ENCODE measurements at regions not wholly inside any gene's neighbourhood (a gene's known extent, or its start where the extent isn't known, plus 50 kb on each side); places are given as distances from the start of the nearest gene placed in this dataset.

DNA sequence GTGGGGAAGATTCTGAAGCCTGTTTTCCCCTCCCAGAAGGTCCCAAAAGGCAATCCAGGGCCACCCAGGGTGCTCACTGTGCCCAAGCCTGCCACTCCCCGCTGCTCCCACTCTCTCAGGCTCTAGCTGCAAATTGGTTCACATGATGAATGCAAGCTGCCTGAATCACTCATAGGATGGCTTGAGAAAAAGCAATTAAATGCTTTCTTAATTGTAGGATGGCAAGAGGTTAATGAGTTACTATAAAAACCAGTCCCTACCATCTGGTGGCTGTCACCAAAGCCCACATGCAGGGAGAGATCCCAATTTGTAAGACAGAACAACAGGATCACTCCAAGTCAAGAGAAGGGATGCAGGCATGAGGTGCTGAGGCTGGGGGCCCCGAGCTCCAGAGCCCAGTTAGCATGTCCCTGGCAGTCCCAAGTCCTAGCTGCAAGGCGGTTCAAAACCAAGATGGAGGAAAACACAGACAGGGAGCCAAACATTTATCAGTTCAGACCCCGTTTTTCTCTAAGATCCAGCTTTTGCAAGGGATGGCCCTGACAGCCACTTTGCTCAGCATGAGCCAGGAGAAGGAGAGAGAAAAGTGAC, 207.1 kb downstream of the UACA start:
- no peak for DNase-seq (ENCODE audit: low spot score)

DNA sequence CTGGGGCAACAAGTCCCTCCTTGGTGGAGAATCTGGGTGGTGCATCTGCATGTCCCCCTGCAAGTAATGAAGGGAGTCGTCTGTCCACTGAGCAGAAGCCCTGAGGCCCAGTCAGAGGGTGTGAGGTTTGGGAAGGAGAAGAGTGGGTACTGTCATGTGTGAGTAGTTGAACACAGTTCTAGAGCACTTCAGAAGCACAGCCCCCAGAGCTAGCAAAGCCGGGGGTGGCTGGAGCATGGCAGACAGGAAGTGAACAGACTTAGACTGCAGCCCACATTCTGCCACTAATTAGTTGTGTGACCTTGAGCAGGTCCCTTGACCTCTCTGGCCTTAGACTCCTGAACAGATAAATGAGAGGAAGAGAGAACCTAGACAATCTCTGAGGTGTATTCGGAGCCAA, 207.6 kb downstream of the UACA start:
- DNase-seq (ENCODE audit: low spot score) = no peak

DNA sequence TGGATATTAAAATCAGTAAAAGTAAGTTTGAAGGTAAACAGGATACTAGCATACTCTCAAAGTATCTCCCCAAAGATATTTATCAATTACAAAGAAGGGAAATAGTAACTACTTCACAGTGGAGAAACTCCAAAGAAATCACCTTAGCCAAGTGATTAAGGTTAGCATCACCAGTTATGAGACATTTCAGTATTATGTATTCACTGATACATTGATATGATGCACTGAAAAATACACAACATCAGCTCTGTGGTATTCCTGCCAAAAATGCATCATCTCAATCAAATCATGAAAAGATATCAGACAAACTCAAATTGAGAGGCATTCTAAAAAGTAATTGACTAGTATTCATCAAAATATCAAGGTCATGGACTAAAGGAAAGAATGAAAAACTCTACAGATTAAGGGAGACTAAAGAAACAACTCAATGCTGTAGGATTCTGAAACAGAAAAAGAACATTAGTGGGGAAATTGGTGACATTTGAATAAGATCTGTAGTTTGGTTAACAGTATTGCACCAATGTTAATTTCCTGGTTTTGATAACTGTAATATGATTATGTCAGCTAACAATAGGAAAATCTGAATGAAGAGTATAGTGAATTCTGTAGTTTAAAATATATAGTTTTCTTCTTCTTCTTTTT, 215.4 kb downstream of the UACA start:
- DNase-seq (ENCODE audit: low spot score) = no peak

DNA sequence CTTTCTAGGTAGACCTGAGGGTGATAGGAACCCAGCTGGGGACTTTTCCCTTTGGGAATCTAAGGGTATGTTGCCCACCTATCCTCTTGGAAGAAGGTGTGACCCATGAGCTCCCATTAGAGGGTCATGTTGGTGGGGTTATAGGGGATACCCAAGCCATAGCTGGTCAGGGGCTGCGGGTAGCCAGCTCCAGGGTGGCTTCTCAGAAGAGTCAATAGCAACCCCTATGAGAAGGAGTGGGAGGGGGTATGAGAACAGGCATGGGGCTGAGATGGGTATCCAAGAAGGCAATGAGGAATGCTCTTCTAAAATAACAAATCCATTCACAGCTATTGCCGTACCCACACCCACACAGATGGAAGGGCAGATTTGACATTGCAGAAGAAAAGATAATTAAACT, 217.8 kb downstream of the UACA start:
- DNase-seq (ENCODE audit: low spot score) = no peak

DNA sequence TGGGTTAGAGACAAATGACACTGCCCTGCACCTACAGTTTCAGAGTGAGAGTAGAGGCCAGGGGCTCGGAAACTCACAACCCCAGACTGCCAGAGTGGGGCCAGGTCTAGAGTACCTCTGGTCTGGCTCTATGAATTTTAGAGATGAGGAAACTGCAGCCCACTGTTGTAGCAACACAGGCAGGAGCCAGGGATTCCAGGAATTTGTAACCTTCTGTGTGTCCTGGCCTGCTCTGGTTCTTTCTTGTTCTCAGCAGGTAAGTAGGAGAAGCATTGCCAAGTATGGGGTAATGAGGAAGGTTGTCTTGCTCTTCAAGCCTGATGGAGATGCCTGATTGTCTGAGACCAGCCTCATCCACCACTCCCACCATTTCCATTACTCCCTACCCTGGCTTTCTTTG, 221.8 kb downstream of the UACA start:
- DNase-seq (ENCODE audit: low spot score) = no peak

DNA sequence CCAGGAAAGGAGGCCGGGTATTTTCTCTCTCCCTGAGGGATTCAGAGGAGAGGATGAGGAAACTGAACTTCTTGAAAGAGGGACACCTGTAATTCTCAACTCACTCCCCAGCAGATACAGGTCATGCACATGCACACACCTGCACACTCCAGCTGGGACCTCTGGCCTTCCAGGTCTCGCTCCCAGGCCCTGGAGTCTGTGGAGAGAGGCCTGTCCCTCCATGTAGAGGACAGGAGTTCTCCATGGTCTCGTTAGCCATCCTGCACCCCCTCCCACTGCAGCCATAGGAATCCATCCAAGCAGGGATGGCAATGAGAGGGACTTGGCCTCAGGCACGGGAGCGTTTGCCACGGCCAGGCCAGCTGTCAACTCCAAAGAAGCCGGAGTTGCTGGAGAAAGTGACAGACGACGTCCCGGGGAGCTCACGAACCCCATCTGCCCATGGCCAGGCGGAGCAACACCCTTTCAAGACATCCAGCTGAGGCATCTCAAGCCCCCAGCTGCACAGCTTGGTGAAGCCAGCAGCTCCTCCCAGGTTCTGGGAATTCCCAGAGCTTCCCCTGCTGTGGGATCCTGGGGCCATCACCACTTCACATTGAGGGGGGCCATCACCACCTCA, 223.3 kb downstream of the UACA start:
- no peak for DNase-seq (ENCODE audit: low spot score)

DNA sequence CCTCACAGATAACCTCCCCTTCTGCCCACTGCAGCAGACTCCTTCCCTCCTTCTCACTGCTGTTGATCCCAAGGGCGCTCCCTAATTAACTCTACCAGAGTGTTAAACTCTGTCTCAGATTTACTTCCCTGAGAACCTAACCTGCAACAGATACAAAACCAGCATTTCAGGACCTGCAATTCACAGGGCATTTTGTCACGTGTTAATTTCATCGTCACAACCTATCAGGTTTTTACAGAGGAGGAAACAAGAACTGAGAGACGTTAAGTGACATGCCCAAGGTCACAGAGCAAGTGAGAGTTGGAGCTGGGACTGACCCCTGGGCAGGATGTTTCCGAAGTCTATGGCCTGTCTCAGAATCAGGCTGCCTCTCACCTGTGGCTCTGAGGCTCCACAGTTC, 223.9 kb downstream of the UACA start:
- no peak for DNase-seq (ENCODE audit: low spot score)

DNA sequence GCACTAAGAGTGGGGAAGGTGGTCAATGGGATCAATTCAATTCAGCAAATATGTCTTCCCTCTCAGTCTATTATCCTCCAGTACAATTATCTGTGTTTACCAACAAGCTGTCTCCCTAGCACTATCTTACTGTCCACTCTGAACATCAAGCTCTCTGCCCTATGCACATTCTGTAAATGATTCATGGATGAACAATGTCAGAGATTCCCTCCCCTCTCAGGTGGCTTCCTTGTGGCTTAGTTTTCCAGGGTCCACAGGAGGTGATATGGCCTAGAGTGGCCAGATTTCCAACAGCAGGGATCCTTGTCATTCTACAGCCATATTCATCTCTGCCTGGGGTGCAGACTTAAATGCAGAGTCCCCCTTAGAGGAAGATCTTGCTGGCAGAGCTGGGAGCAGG, 225.1 kb downstream of the UACA start:
- DNase-seq (ENCODE audit: low spot score) = peak; percentile 75

DNA sequence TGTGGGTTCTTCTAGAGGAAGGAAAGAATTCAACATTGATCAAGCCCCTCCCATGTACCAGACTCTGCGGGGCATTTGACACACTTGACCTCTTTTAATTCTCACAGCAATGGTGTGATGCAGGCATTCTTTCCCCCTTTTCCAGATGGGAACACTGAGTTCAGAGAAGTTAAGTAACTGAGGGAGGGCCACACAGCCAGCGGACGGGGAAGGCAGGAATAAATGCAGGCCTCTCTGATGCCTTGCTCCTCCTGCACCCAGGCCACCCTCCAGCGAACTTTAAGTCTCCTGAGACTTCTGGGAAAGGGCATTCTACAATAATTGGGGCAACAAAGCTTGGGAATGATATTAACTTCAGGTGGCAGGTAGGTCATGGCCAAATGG, 227.4 kb downstream of the UACA start:
- no peak for DNase-seq (ENCODE audit: low spot score)

DNA sequence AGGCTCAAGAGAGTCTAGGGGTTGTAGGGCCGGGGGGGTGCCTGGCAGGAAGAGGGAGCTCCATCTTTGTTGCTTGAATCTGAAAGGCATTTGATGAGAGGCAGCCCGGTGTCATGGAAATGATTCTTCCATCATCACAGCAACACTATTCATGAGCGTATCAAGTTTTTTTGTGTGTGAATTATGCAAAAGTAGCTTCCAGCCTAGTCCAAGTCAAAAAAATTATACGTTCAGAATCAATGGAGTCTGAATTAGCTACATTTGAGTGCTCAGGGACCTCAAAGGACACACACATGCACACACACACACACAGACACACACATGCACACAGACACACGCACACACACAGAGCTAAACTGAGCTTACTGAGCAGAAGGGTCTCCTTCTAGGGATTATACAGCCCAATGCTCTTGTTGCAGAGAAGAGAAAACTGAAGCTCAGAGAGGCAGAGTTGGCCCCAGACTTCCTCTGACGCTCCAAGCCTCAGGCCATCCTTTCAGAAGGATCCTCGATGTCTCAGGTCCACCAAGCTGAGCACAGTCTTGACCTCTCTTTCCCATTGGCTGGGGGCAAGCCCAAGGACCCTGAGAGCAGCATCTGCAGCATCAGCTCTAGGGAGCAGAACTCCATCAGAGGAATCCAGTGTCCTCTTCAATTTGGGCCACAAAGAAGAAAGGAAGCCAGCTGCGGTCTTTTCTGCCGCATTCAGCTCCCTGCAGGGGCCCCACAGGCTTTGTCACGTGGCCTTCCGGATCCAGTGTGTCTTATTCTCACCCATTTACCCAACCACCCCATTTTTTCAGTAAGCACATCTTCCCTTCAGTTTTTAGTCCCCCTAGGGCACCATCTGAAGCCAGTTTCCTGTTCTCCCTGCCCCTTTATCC, 228.0 kb downstream of the UACA start:
- DNase-seq (ENCODE audit: low spot score) = no peak

DNA sequence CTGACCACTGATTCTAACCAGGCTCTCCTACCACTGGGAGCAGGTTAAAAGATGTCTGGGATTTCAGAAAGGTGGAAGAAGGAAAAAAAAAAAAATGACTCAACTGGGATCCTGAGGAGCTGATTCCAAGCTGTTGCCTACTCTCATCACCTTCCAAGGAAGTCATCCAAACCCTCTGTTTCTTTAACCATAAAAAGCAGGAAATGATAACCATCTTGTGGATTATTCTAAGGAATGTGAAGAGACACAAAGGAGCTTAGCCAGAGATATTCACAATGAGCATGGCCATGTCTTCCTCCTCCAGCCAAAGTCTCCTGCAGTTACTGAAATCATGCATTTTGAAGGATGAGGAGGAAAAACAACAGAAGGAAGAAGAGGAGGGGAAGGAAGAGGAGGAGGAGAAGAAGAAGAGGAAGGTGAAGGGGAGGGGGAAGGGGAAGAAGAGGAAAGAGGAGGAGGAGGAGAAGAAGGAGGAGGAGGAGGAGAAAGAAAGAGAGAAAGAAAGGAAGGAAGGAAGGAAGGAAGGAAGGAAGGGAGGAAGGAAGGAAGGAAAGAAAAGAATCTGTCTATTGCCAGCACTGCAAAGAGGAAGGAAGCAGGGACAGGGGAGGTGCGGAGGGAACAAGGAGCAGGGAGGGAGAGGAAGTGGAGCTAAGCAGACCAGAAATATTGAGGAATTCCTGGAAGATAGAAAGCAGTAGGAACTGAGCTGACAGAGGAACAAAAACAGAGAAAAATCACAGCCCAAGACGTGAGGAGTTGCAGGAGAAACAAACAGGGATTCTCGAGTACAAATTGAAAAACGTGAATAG, 229.2 kb downstream of the UACA start:
- DNase-seq (ENCODE audit: low spot score) = peak; percentile 4

DNA sequence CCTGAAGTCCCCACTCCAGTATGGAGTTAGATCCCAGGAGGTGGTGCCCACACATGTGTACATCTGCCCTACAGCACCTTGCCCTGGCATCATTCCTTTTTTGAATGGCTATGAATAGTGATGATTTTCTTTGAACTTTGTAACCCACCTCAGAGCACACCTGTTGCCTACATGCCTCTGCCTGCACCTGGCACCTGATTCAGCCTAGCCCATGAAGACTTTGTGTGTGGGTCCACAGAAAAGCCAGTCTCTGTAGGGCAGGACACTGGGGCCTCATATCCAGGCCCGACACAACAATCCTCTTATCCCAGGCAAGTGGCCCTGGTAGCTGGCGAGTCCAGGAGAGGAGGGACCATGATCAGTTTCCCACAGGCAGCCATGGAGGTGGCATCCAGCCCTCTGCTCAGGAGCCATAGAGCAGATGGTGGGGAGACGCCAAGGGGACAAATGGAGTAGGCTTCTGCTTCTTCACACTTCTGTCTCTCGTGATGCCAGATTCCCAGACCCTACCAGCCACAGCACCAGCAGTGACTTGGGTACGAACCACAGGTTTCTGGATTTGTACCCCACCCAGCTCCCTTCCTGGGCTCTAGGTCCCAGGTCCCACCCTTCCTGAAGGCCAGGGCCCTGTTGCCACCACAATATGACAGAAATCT, 230.7 kb downstream of the UACA start:
- no peak for DNase-seq (ENCODE audit: low spot score)

DNA sequence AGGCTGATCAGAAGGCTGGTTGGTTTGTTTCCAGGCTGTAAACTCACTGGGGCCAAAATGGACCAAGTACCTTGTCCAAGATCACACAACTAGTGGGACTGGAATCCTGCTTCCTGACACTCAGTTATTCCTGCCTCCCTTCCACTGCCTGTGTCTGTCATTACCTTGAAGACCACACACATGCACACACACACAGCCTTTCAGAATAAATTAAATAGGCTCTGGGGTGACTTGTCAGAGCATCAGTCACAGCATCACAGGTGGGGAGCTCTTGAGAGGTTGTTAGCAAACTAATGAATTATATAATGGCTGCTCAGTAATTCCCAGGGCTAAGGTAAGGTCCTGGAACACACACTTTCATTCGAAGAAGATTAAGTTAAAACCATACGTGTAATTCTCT, 231.8 kb downstream of the UACA start:
- DNase-seq (ENCODE audit: low spot score) = no peak

DNA sequence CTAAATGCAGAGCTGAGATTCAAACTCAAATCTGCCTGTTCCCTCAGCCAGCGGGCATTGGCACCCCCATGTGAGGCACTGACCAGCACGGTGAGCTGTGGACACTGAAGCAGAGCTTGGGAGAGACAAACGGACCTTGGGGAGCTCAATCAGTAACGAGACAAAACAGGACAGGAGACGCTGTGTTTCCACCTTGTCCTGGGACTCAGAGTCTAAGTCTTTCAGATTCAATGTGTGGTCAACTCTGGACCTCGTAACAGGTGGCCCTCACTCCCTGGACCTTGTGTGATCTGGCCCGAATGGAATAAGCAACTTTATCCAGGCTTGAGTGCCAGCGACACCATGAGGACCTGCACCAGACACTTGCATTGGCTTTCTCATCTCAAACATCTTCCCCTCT, 232.5 kb downstream of the UACA start:
- DNase-seq (ENCODE audit: low spot score) = no peak

DNA sequence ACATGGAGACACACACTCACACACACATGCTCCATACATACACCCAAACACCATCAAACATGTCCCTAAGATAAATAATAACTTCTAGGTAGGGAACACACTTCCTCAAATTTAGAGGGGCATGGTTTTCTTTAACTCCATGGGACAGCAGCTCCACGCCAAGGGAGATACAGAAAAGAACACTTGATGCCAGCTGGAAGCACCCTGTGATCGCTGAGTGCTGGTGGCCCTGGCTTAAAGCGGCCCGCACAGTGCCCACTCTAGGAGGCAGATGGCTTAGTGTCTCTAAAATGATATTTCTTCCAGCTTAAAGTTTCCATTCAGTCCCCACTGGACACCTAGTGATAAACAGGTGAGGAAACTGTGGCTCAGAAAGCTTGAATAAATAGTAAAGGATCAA, 232.9 kb downstream of the UACA start:
- DNase-seq (ENCODE audit: low spot score) = no peak

DNA sequence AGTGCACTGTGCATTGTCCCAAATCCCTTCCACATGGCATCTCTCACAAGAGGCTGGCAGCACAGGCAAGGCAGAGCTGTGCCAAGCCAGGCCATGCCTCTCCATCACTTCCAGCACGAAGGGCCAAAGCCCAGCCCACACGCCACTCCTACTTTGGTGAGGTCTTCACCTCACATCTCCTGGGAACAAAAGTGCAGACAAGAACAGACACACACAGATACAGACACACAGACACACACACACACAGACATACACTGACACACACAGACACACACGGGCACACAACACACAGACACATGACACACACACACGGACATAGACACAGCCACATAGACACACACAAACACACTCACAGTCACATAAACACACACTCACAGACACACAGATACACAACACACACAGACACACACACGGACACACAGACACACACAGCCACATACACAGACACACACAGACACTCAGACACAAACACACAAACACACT, 233.3 kb downstream of the UACA start:
- DNase-seq (ENCODE audit: low spot score) = no peak

DNA sequence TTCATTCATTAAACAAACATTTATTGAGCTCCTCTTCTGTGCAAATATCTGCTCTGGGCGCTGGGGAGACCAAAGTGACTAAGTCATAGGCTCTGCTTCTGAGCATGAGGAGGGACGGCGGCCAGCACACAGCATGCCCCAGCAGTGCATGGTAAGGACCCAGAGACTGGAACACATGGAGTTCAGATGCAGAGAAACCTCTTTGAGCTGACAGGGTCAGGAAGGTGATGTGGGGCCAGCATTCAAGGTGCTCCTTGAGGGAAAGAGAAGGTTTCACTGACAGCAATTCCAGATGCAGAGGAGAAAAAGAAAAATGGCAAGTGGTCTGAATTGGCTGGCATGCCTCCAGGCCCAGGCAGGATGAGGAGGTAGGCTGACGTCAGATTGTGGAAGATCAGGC, 234.5 kb downstream of the UACA start:
- DNase-seq (ENCODE audit: low spot score) = no peak

DNA sequence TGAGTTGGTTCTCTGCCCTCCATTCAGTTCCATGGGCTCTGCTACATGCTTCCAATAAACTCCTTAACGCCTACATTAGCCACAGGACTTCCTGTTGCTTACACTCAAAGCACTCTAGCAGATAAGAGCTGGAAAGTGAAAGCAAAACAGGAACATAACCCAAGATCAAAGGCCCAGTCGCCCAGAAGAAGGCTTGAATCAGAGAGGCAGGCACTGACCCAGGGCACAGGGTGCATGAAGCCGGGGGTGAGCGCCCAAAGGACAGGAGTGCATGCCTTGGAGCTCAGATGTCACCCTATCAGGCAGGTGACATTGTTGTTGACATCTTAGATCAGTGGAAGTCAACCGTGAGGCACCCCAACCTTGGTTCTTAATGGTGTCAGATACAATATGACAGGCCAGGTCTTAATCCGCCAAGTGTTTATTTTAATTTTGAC, 235.1 kb downstream of the UACA start:
- DNase-seq (ENCODE audit: low spot score) = peak; percentile 54

DNA sequence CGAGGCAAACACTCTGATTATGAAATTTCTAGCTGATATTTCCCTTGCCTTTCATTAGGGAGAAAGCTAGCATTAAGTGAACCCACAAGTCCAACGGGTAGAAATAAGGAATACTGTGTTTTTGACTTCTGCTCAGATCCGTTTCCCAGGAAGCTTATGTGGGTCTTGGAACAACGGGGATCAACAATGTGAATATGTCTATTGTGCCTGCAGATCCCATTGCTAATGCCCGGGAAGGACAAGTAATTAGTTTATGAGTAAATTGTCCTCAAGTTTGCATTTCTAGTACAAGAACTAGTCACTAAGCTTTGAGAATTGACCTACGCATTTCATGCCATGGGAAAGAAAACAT, 236.4 kb downstream of the UACA start:
- no peak for DNase-seq (ENCODE audit: low spot score)

DNA sequence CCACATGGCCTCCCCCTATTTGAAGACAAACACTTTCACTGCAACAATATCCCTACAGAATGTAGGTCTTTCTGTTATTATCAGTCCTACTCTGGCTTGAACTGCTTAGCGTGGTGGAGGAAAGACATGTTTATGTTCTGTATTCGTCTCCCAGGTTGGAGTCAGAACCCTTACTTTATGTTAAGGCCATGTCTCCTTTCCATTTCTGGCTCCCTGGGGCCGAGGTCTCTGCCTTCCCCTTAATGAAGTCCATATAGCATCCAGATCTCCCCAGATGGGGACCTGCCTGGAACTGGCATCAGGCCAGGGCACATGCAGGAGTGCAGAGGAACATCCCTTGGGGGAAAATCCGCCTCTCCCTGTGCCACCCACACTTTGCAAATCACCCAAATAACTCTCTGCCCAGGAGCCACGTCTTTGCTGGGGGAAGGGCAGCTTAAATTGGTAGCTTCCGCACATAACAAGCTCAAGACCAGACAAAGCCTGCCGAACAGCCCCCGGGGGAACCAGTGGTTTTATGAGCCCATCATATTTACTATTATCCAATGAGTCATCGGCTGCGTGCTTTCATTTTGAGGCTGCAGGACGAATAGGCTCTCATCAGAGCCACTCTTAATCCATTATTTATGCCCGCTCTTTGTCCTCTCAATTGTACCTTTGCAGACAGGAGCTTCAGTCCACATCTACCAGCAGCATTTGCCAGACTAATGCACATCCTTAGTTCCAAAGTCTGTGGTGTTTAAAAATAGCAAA, 237.0 kb downstream of the UACA start:
- peak; percentile 14 for DNase-seq (ENCODE audit: low spot score)

DNA sequence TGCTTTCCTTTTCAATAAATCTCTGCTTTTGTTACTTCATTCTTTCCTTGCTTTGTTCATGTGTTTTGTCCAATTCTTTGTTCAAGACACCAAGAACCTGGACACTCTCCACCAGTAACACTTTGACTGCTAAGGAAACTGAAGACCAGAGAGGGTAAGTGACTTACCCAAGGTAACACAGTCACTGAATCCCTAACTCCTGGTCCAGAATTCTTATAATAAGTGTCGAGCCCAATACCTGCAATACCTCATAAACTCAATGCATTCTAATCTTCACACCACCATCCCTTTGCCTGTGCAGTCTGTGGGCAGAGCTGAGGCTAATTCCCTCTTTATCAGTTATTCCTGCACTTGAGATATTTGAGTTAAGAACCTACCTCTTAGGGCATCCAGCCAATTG, 237.8 kb downstream of the UACA start:
- DNase-seq (ENCODE audit: low spot score) = no peak

All from kidney tubule cell (primary cell).